ENCODE measurements at regions not wholly inside any gene's neighbourhood (a gene's known extent, or its start where the extent isn't known, plus 50 kb on each side); places are given as distances from the start of the nearest gene placed in this dataset.

GRCh38 chr10:131702531-131703356, 198.1 kb upstream of the PPP2R2D start:
- TF ChIP-seq, protein P1, sequence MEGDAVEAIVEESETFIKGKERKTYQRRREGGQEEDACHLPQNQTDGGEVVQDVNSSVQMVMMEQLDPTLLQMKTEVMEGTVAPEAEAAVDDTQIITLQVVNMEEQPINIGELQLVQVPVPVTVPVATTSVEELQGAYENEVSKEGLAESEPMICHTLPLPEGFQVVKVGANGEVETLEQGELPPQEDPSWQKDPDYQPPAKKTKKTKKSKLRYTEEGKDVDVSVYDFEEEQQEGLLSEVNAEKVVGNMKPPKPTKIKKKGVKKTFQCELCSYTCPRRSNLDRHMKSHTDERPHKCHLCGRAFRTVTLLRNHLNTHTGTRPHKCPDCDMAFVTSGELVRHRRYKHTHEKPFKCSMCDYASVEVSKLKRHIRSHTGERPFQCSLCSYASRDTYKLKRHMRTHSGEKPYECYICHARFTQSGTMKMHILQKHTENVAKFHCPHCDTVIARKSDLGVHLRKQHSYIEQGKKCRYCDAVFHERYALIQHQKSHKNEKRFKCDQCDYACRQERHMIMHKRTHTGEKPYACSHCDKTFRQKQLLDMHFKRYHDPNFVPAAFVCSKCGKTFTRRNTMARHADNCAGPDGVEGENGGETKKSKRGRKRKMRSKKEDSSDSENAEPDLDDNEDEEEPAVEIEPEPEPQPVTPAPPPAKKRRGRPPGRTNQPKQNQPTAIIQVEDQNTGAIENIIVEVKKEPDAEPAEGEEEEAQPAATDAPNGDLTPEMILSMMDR (IDR thresholded peaks at IDR 0.05) = no peak
- no peak for TF ChIP-seq POLR2AphosphoS5 (IDR thresholded peaks at IDR 0.05)
- no peak for TF ChIP-seq POLR2A (IDR thresholded peaks at IDR 0.05)
